ENCODE measurements at regions not wholly inside any gene's neighbourhood (a gene's known extent, or its start where the extent isn't known, plus 50 kb on each side); places are given as distances from the start of the nearest gene placed in this dataset.
A peak's percentile ranks its signal among the peaks of the same experiment; 100 is the strongest.

DNA sequence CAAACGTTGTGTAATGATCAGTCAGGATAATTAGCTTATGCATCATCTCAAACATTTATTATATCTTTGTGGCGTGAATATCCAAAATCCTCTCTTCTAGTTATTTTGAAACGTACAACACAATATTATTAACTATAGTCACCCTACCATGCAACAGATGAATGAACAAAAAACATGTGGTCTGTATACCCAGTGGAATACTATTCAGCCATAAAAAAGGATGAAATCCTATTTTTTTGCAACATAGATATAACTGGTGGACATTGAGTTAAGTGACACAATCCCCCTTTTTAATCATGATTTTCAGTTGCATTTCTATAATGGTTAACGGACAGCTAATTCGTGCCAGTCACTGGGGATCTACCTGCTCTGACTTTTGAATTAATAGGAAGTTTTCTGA is 145.6 kb downstream of the SOX1 start:
- TF ChIP-seq, protein P1, sequence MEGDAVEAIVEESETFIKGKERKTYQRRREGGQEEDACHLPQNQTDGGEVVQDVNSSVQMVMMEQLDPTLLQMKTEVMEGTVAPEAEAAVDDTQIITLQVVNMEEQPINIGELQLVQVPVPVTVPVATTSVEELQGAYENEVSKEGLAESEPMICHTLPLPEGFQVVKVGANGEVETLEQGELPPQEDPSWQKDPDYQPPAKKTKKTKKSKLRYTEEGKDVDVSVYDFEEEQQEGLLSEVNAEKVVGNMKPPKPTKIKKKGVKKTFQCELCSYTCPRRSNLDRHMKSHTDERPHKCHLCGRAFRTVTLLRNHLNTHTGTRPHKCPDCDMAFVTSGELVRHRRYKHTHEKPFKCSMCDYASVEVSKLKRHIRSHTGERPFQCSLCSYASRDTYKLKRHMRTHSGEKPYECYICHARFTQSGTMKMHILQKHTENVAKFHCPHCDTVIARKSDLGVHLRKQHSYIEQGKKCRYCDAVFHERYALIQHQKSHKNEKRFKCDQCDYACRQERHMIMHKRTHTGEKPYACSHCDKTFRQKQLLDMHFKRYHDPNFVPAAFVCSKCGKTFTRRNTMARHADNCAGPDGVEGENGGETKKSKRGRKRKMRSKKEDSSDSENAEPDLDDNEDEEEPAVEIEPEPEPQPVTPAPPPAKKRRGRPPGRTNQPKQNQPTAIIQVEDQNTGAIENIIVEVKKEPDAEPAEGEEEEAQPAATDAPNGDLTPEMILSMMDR (IDR thresholded peaks at IDR 0.05; ENCODE audit: control extremely low read depth, extremely low read depth): no peak
- Histone ChIP-seq H3K9me3 (ENCODE audit: control insufficient read depth in 4 of 4, insufficient read depth in 3 of 4, low read length in 3 of 4) (peaks cover 0 to 4% (median 0%) of the 10 kb centered on the region in 4 donors), H3K9ac (ENCODE audit: insufficient read depth in 1 of 2, low read length in 2 of 2) (no peak overlapping the region), H3K36me3 (ENCODE audit: control insufficient read depth in 4 of 4, insufficient read depth in 4 of 4, low read length in 4 of 4) (no peaks in the 10 kb centered on the region), H3K4me3 (no peak overlapping the region), H3K27me3 (ENCODE audit: control insufficient read depth in 3 of 3, insufficient read depth in 3 of 3, low read length in 2 of 3) (peaks cover 0 to 29% (median 10%) of the 10 kb centered on the region in 3 donors), H3K27ac (ENCODE audit: low read depth in 1 of 2, low read length in 1 of 2) (no peak overlapping the region), H3K4me1 (ENCODE audit: control insufficient read depth in 5 of 5, insufficient read depth in 5 of 5, low read length in 5 of 5) (peaks cover 0 to 2% (median 0%) of the 10 kb centered on the region in 5 donors)
- ATAC-seq (ENCODE audit: insufficient read depth, low FRiP score) (no peak), DNase-seq (no peak)
- WGBS, 2 donors: 88 to 92% methylated on average over 5 of the region's 5 CpGs

- Histone ChIP-seq H3K4me1 (ENCODE audit: control insufficient read depth in 5 of 5, insufficient read depth in 5 of 5, low read length in 5 of 5) (peaks cover 0 to 2% (median 0%) of the 10 kb centered on the region in 5 donors), H3K36me3 (ENCODE audit: control insufficient read depth in 4 of 4, insufficient read depth in 4 of 4, low read length in 4 of 4) (no peaks in the 10 kb centered on the region), H3K9ac (ENCODE audit: insufficient read depth in 1 of 2, low read length in 2 of 2) (no peak overlapping the region), H3K9me3 (ENCODE audit: control insufficient read depth in 4 of 4, insufficient read depth in 3 of 4, low read length in 3 of 4) (peaks cover 0 to 3% (median 0%) of the 10 kb centered on the region in 4 donors), H3K27me3 (ENCODE audit: control insufficient read depth in 3 of 3, insufficient read depth in 3 of 3, low read length in 2 of 3) (peaks cover 0 to 29% (median 9%) of the 10 kb centered on the region in 3 donors), H3K4me3 (no peak overlapping the region), H3K27ac (ENCODE audit: low read depth in 1 of 2, low read length in 1 of 2) (no peak overlapping the region)
- peak; percentile 16 to 62 (median 35) for DNase-seq
- TF ChIP-seq, protein P1 (IDR thresholded peaks at IDR 0.05; ENCODE audit: control extremely low read depth, extremely low read depth): no peak
- 79 to 88% methylated on average over 24 of the region's 24 CpGs for WGBS, 2 donors
- peak; percentile 17 for ATAC-seq (ENCODE audit: insufficient read depth, low FRiP score)
Observed at GRCh38 chr13:112213467-112214255, 146.7 kb downstream of the SOX1 start.

GRCh38 chr13:112215871-112216270 is 148.9 kb downstream of the SOX1 start:
- DNase-seq (no peak), ATAC-seq (ENCODE audit: insufficient read depth, low FRiP score) (no peak)
- TF ChIP-seq, protein P1 (IDR thresholded peaks at IDR 0.05; ENCODE audit: control extremely low read depth, extremely low read depth): no peak
- Histone ChIP-seq H3K36me3 (ENCODE audit: control insufficient read depth in 4 of 4, insufficient read depth in 4 of 4, low read length in 4 of 4) (no peaks in the 10 kb centered on the region), H3K27me3 (ENCODE audit: control insufficient read depth in 3 of 3, insufficient read depth in 3 of 3, low read length in 2 of 3) (peaks cover 0 to 42% (median 15%) of the 10 kb centered on the region in 3 donors), H3K9me3 (ENCODE audit: control insufficient read depth in 4 of 4, insufficient read depth in 3 of 4, low read length in 3 of 4) (peaks cover 0 to 3% (median 0%) of the 10 kb centered on the region in 4 donors), H3K27ac (ENCODE audit: low read depth in 1 of 2, low read length in 1 of 2) (no peak overlapping the region), H3K4me1 (ENCODE audit: control insufficient read depth in 5 of 5, insufficient read depth in 5 of 5, low read length in 5 of 5) (peaks cover 0 to 2% (median 0%) of the 10 kb centered on the region in 5 donors), H3K4me3 (no peak overlapping the region), H3K9ac (ENCODE audit: insufficient read depth in 1 of 2, low read length in 2 of 2) (no peak overlapping the region)
- WGBS, 2 donors: 71 to 74% methylated on average over 19 of the region's 19 CpGs

Data from lung (tissue), 11 donors.